ACC112 (cell line): ENCODE measurements at regions not wholly inside any gene's neighbourhood (a gene's known extent, or its start where the extent isn't known, plus 50 kb on each side); places are given as distances from the start of the nearest gene placed in this dataset.

Source experiments
- H2AFZ ChIP-seq: fragments of 200-600 bp; sonication (generic); one replicate; pipeline ENCODE4 v1.6.0; 2017; ENCODE audit warnings: antibody characterized with exemption, low read length; ENCODE audit not compliant: unreplicated experiment
- H3K27ac ChIP-seq: fragments of 200-600 bp; sonication (generic); 2 replicates; pipeline ENCODE4 v1.5.1; 2014; ENCODE audit warnings: low read depth, mild to moderate bottlenecking, antibody characterized with exemption, low read length, moderate library complexity
- H3K27me3 ChIP-seq: fragments of 200-600 bp; sonication (generic); 2 replicates; pipeline ENCODE4 v1.6.1; 2014; ENCODE audit warnings: mild to moderate bottlenecking, antibody characterized with exemption, low read length, moderate library complexity, mixed read lengths; ENCODE audit not compliant: insufficient read depth
- H3K36me3 ChIP-seq: fragments of 200-600 bp; sonication (generic); 2 replicates; pipeline ENCODE4 v1.6.1; 2016; ENCODE audit warnings: mild to moderate bottlenecking, antibody characterized with exemption, low read length, moderate library complexity, mixed read lengths; ENCODE audit not compliant: insufficient read depth
- H3K4me1 ChIP-seq: fragments of 200-600 bp; sonication (generic); one replicate; pipeline ENCODE4 v1.6.1; 2016; ENCODE audit warnings: low read length, mixed read lengths; ENCODE audit not compliant: insufficient read depth, unreplicated experiment, control insufficient read depth
- H3K4me3 ChIP-seq: fragments of 200-600 bp; sonication (generic); 2 replicates; pipeline ENCODE4 v1.5.1; 2014; ENCODE audit warnings: mild to moderate bottlenecking, low read depth, low read length
- H3K79me2 ChIP-seq: fragments of 200-600 bp; sonication (generic); one replicate; pipeline ENCODE4 v1.6.0; 2016; ENCODE audit warnings: low read length; ENCODE audit not compliant: control insufficient read depth, unreplicated experiment, insufficient read depth

GRCh38 chr12:127145241-127145928, 1121.6 kb upstream of the TMEM132C start:
- H3K4me3 ChIP-seq: peak overlapping the region; percentile 77
- H3K36me3 ChIP-seq: no peaks in the 10 kb centered on the region
- peak overlapping the region; percentile 97 for H2AFZ ChIP-seq
- H3K79me2 ChIP-seq: no peaks in the 10 kb centered on the region
- H3K27ac ChIP-seq: no peak overlapping the region; the same call in 1 of the 2 replicates
- peaks cover 11% of the 10 kb centered on the region for H3K4me1 ChIP-seq
- no peaks in the 10 kb centered on the region for H3K27me3 ChIP-seq

- peaks cover 16% of the 10 kb centered on the region for H3K4me1 ChIP-seq
- H3K27me3 ChIP-seq: no peaks in the 10 kb centered on the region
- H3K4me3 ChIP-seq: peak overlapping the region; percentile 77
- no peaks in the 10 kb centered on the region for H3K79me2 ChIP-seq
- peak overlapping the region; percentile 97 for H2AFZ ChIP-seq
- H3K27ac ChIP-seq: peak overlapping the region; percentile 20; the same call in 1 of the 2 replicates
- no peaks in the 10 kb centered on the region for H3K36me3 ChIP-seq
These were observed 1120.8 kb upstream of the TMEM132C start for GRCh38 chr12:127145929-127146789.

GRCh38 chr12:127146991-127147718, 1119.8 kb upstream of the TMEM132C start:
- peaks cover 16% of the 10 kb centered on the region for H3K4me1 ChIP-seq
- H3K79me2 ChIP-seq: no peaks in the 10 kb centered on the region
- no peak overlapping the region for H2AFZ ChIP-seq
- H3K27ac ChIP-seq: no peak overlapping the region
- H3K4me3 ChIP-seq: no peak overlapping the region
- H3K27me3 ChIP-seq: no peaks in the 10 kb centered on the region
- H3K36me3 ChIP-seq: no peaks in the 10 kb centered on the region

- Histone ChIP-seq H3K27ac (no peak overlapping the region), H2AFZ (no peak overlapping the region), H3K36me3 (no peaks in the 10 kb centered on the region), H3K4me3 (no peak overlapping the region), H3K79me2 (no peaks in the 10 kb centered on the region), H3K4me1 (peaks cover 16% of the 10 kb centered on the region), H3K27me3 (no peaks in the 10 kb centered on the region)
These were observed 1119.2 kb upstream of the TMEM132C start for GRCh38 chr12:127147724-127148123.

- Histone ChIP-seq H3K27ac (no peak overlapping the region), H3K36me3 (no peaks in the 10 kb centered on the region), H3K27me3 (no peaks in the 10 kb centered on the region), H2AFZ (no peak overlapping the region), H3K79me2 (no peaks in the 10 kb centered on the region), H3K4me3 (no peak overlapping the region), H3K4me1 (peaks cover 16% of the 10 kb centered on the region)
These were observed 1118.7 kb upstream of the TMEM132C start for GRCh38 chr12:127148318-127148717.

- H3K36me3 ChIP-seq: no peaks in the 10 kb centered on the region
- H3K79me2 ChIP-seq: no peaks in the 10 kb centered on the region
These were observed 1117.6 kb upstream of the TMEM132C start for GRCh38 chr12:127149226-127149964.

GRCh38 chr12:127150028-127150427, 1116.9 kb upstream of the TMEM132C start:
- Histone ChIP-seq H3K4me1 (peaks cover 16% of the 10 kb centered on the region), H3K27ac (no peak overlapping the region), H2AFZ (no peak overlapping the region), H3K27me3 (no peaks in the 10 kb centered on the region), H3K79me2 (no peaks in the 10 kb centered on the region), H3K36me3 (no peaks in the 10 kb centered on the region), H3K4me3 (peak overlapping the region; percentile 17; the same call in 1 of the 2 replicates)

More at GRCh38 chr12:127149226-127149964, 1117.6 kb upstream of the TMEM132C start:
- H2AFZ ChIP-seq: no peak overlapping the region
- H3K27ac ChIP-seq: no peak overlapping the region
- H3K4me1 ChIP-seq: peaks cover 16% of the 10 kb centered on the region
- no peaks in the 10 kb centered on the region for H3K27me3 ChIP-seq
- no peak overlapping the region for H3K4me3 ChIP-seq

- Histone ChIP-seq H3K27ac (no peak overlapping the region; the same call in 1 of the 2 replicates), H3K4me1 (peaks cover 16% of the 10 kb centered on the region), H3K79me2 (no peaks in the 10 kb centered on the region), H3K36me3 (no peaks in the 10 kb centered on the region), H3K4me3 (no peak overlapping the region), H2AFZ (peak overlapping the region; percentile 16), H3K27me3 (no peaks in the 10 kb centered on the region)
These were observed 1116.5 kb upstream of the TMEM132C start for GRCh38 chr12:127150479-127150878.

- peaks cover 16% of the 10 kb centered on the region for H3K4me1 ChIP-seq
- H3K79me2 ChIP-seq: no peaks in the 10 kb centered on the region
- no peaks in the 10 kb centered on the region for H3K27me3 ChIP-seq
- H2AFZ ChIP-seq: peak overlapping the region; percentile 16
- no peaks in the 10 kb centered on the region for H3K36me3 ChIP-seq
- H3K27ac ChIP-seq: no peak overlapping the region; the same call in 1 of the 2 replicates
- no peak overlapping the region for H3K4me3 ChIP-seq
These were observed 1116.0 kb upstream of the TMEM132C start for GRCh38 chr12:127150956-127151355.

GRCh38 chr12:127153996-127154395, 1113.0 kb upstream of the TMEM132C start:
- Histone ChIP-seq H3K79me2 (no peaks in the 10 kb centered on the region), H3K27ac (no peak overlapping the region), H3K27me3 (no peaks in the 10 kb centered on the region), H3K36me3 (no peaks in the 10 kb centered on the region), H3K4me3 (no peak overlapping the region), H3K4me1 (peaks cover 11% of the 10 kb centered on the region), H2AFZ (no peak overlapping the region)
